IPS-NIHi7 (cell line): ENCODE measurements at regions not wholly inside any gene's neighbourhood (a gene's known extent, or its start where the extent isn't known, plus 50 kb on each side); places are given as distances from the start of the nearest gene placed in this dataset.

Experiments used
- DNase-seq: peaks from one replicate; pipeline ENCODE4 v3.0.0; 2012; ENCODE audit warnings: mixed read lengths; ENCODE audit errors: extremely low spot score

DNA sequence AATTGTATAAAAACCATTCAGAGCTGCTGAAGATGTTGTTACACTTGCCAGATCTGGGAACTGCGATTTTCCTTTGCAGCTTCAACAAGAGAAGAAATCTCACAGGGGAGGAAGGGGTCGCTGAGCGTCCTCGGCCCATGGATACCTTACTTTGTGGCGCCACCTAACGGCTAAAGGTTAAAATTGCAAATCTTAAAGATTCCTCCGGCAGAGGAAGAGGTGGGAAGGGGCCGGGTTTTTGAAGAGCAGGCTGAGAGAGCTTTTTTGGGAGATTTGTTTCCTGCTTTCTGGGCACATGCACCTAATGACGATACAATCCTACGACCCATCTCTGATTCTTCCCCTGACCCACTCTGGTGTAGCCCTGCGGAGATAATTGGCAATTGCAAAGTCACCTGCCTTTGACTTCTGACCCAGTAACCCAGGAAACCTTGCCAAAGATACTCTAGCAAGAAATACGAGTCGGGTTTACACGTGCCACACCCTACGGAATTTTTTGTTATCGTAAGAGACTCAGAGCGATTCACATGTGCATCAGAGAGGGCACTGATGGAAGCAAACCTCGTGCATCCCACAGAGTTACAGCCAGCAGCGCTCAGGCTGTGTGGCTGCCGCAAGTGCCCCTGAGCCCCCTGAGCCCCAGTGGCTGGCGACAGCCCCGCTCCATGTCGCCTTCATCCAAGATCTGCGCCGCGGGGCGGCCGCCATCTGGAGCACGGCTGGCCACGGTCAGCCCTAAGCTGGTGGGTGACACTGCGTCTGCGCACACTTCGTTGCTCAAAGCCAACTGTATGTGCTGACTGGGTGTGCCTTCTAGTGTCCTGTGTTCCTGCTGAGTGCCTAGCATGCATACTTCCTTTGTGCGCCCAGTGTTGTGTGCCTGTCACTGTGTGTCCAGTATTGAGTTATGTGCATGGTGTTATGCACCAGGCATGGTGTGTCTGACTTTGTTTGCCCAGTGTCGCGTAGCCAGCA lies 55.2 kb upstream of the CHRNA7 start:
- DNase-seq: peak; percentile 72

DNA sequence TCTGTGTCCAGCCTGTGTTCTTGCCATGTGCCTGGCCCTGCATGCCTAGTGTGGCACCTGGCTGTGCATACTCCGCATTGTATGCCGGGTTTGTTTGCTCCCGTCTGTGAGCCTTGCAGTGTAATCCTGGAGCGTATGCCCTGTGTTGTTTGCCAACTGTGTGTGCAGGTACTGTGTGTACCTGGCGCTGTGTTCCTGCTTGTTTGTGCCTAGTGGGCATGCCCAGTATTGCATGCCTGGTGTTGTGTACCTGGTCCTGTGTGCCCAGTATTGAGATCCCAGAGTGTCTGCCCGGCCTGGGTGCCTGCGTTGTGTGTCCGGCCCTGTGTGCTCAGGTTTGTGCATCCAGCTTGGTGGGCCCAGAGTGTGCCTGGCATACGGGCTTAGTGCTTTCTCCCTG lies 54.5 kb upstream of the CHRNA7 start:
- no peak for DNase-seq

GRCh38 chr15:31977138-31977537 lies 53.2 kb upstream of the CHRNA7 start:
- no peak for DNase-seq

- DNase-seq: peak; percentile 81
Measured at GRCh38 chr15:31977812-31978661, 52.3 kb upstream of the CHRNA7 start.
